Activated CD4-positive, alpha-beta T cell treated with anti-CD3 and anti-CD28 coated beads for 4 hours (primary cell): ENCODE measurements at regions not wholly inside any gene's neighbourhood (a gene's known extent, or its start where the extent isn't known, plus 50 kb on each side); places are given as distances from the start of the nearest gene placed in this dataset.
"Not testable (repeated sequence)": the region's sequence is repeated elsewhere in the genome, so short reads cannot be mapped to it uniquely, and the experiment has no call there.

Source experiments
- DNase-seq, 2 donors: peaks; one replicate each; pipeline ENCODE4 v3.0.0-alpha.2; 2020

- DNase-seq: no peak
Observed at GRCh38 chrX:122586831-122587230, 597.2 kb upstream of the GRIA3 start.

GRCh38 chrX:122591546-122591945 lies 592.5 kb upstream of the GRIA3 start:
- no peak for DNase-seq

GRCh38 chrX:122596998-122597397 lies 587.1 kb upstream of the GRIA3 start:
- no peak for DNase-seq

GRCh38 chrX:122622795-122623194 lies 561.3 kb upstream of the GRIA3 start:
- no peak for DNase-seq

GRCh38 chrX:122625239-122625638 lies 558.8 kb upstream of the GRIA3 start:
- no peak for DNase-seq

- no peak for DNase-seq
Observed at GRCh38 chrX:122625821-122626220, 558.3 kb upstream of the GRIA3 start.

- no peak for DNase-seq
Observed at GRCh38 chrX:122626871-122627270, 557.2 kb upstream of the GRIA3 start.

GRCh38 chrX:122641136-122641535 lies 542.9 kb upstream of the GRIA3 start:
- DNase-seq: no peak

GRCh38 chrX:122641826-122642225 lies 542.3 kb upstream of the GRIA3 start:
- DNase-seq: no peak

- not testable (repeated sequence) for DNase-seq
Observed at GRCh38 chrX:122655256-122655655, 528.8 kb upstream of the GRIA3 start.

GRCh38 chrX:122666601-122667000 lies 517.5 kb upstream of the GRIA3 start:
- DNase-seq: no peak

GRCh38 chrX:122667667-122668066 lies 516.4 kb upstream of the GRIA3 start:
- DNase-seq: no peak

GRCh38 chrX:122703762-122704161 lies 480.3 kb upstream of the GRIA3 start:
- DNase-seq: no peak

- no peak for DNase-seq
Observed at GRCh38 chrX:122739770-122740169, 444.3 kb upstream of the GRIA3 start.

- DNase-seq: no peak
Observed at GRCh38 chrX:122770581-122770980, 413.5 kb upstream of the GRIA3 start.

- DNase-seq: no peak
Observed at GRCh38 chrX:122771933-122772332, 412.1 kb upstream of the GRIA3 start.

GRCh38 chrX:122777766-122778165 lies 406.3 kb upstream of the GRIA3 start:
- DNase-seq: no peak

- DNase-seq: no peak
Observed at GRCh38 chrX:122783918-122784317, 400.2 kb upstream of the GRIA3 start.

GRCh38 chrX:122787231-122787630 lies 396.8 kb upstream of the GRIA3 start:
- DNase-seq: no peak

GRCh38 chrX:122788216-122788615 lies 395.9 kb upstream of the GRIA3 start:
- DNase-seq: no peak

GRCh38 chrX:122790376-122791095 lies 393.5 kb upstream of the GRIA3 start:
- no peak for DNase-seq

- no peak for DNase-seq
Observed at GRCh38 chrX:122813876-122814275, 370.2 kb upstream of the GRIA3 start.

- DNase-seq: no peak
Observed at GRCh38 chrX:122816288-122816687, 367.8 kb upstream of the GRIA3 start.

- DNase-seq: no peak
Observed at GRCh38 chrX:122817321-122817955, 366.6 kb upstream of the GRIA3 start.

- no peak for DNase-seq
Observed at GRCh38 chrX:122818068-122818467, 366.0 kb upstream of the GRIA3 start.
